HepG2 (cell line): ENCODE measurements at regions not wholly inside any gene's neighbourhood (a gene's known extent, or its start where the extent isn't known, plus 50 kb on each side); places are given as distances from the start of the nearest gene placed in this dataset.

Source experiments
- ATAC-seq: fragments of 200-7000 bp; cut with Tn5 transposase; 3 replicates; pipeline ENCODE4 v1.9.1; 2020; ENCODE audit warnings: mild to moderate bottlenecking, moderate library complexity
- BruUV-seq: library from RNA; stranded (reverse); fragments of 400-500 nt; replicated peaks from 2 replicates; lab custom pipeline; 2021; lab: Mats Ljungman, UMichigan
- CTCF ChIA-PET: fragments of 300-600 bp; formaldehyde crosslinking; extraction: SDS; loops from one replicate; lab custom pipeline; 2021; ENCODE audit warnings: low total read pairs, inconsistent platforms, low intra/inter-chr PET ratio; lab: Yijun Ruan, JAX
- POLR2A ChIA-PET: fragments of 350-600 bp; sonication (Branson Sonifier 250); formaldehyde crosslinking; loops from one replicate; lab custom pipeline; 2020; ENCODE audit warnings: antibody characterized with exemption, inconsistent platforms; lab: Yijun Ruan, JAX
- DNase-seq: peaks from one replicate; pipeline ENCODE4 v3.0.0-alpha.2; 2015; ENCODE audit warnings: low spot score
- FAIRE-seq: peaks from 3 replicates; lab custom pipeline; 2011; peaks lifted over from hg19 to GRCh38; lab: Jason Lieb, UNC
- H2AFZ ChIP-seq: one replicate; pipeline ENCODE4 v1.6.1; 2011; ENCODE audit warnings: low read length, inconsistent platforms
- H3K27ac ChIP-seq: fragments of 300-600 bp; 3 replicates; pipeline ENCODE4 v1.8.0; 2011; ENCODE audit warnings: mixed run types, mild to moderate bottlenecking, mixed read lengths, low read length, inconsistent platforms; ENCODE audit not compliant: insufficient read depth; ENCODE audit errors: extremely low read length
- H3K27me3 ChIP-seq, 2 experiments: fragments of 200-600 bp in 1 of 2; 2 replicates in 1 of 2; 3 replicates in 1 of 2; pipeline versions ENCODE4 v1.6.0 to v1.8.0; 2011; ENCODE audit warnings: low read length in 2 of 2, mild to moderate bottlenecking in 2 of 2, moderate library complexity in 2 of 2, inconsistent platforms in 1 of 2; ENCODE audit not compliant: insufficient read depth in 2 of 2, control insufficient read depth in 1 of 2
- H3K36me3 ChIP-seq, 2 experiments: fragments of 200-600 bp in 1 of 2; replicated peaks in 1 of 2; 2 replicates in 1 of 2; 3 replicates in 1 of 2; pipeline versions ENCODE4 v1.5.1 to v1.8.0; 2011; ENCODE audit warnings: low read length in 2 of 2, inconsistent platforms in 1 of 2; ENCODE audit not compliant: insufficient read depth in 2 of 2, control insufficient read depth in 1 of 2
- H3K4me1 ChIP-seq: 2 replicates; pipeline ENCODE4 v1.5.1; 2012; ENCODE audit warnings: low read length, inconsistent platforms; ENCODE audit not compliant: insufficient read depth
- H3K4me2 ChIP-seq: 2 replicates; pipeline ENCODE4 v1.6.0; 2011; ENCODE audit warnings: low read depth, low read length, inconsistent platforms
- H3K4me3 ChIP-seq, 3 experiments: fragments of 200-600 bp in 1 of 3; sonication (generic), shearing (Covaris generic) in 1 of 3; replicated peaks in 1 of 3; 2 replicates each; pipeline ENCODE4 v1.5.1; 2011 to 2016; ENCODE audit warnings: low read length in 3 of 3, inconsistent platforms in 2 of 3, low read depth in 2 of 3, mild to moderate bottlenecking in 2 of 3, control low read depth in 1 of 3, mixed read lengths in 1 of 3; ENCODE audit not compliant: insufficient read depth in 1 of 3
- H3K79me2 ChIP-seq: one replicate; pipeline ENCODE4 v1.6.1; 2011; ENCODE audit warnings: low read length, inconsistent platforms; ENCODE audit not compliant: insufficient read depth
- H3K9ac ChIP-seq: 2 replicates; pipeline ENCODE4 v1.6.0; 2011; ENCODE audit warnings: mild to moderate bottlenecking, low read depth, low read length, inconsistent platforms; ENCODE audit not compliant: insufficient read depth
- H3K9me3 ChIP-seq: 2 replicates; pipeline ENCODE4 v1.5.1; 2012; ENCODE audit warnings: mild to moderate bottlenecking, low read length
- H4K20me1 ChIP-seq: 2 replicates; pipeline ENCODE4 v1.6.0; 2011; ENCODE audit warnings: inconsistent platforms, mild to moderate bottlenecking, low read length, moderate library complexity; ENCODE audit not compliant: insufficient read depth
- ARID2 ChIP-seq: sonication (generic); formaldehyde crosslinking; IDR thresholded peaks from 2 replicates; pipeline ENCODE4 v1.8.1; 2022; ENCODE audit warnings: mild to moderate bottlenecking, missing genetic modification reagents, borderline replicate concordance
- CSRNP2 ChIP-seq: sonication (generic); formaldehyde crosslinking; conservative IDR thresholded peaks from 2 replicates; pipeline ENCODE4 v1.8.0; 2022; ENCODE audit warnings: low read depth, missing genetic modification reagents
- GLI4 ChIP-seq: sonication (generic); formaldehyde crosslinking; IDR thresholded peaks from 2 replicates; pipeline ENCODE4 v1.5.1; 2020; ENCODE audit warnings: missing genetic modification reagents, mild to moderate bottlenecking, moderate library complexity, borderline replicate concordance
- LRRFIP1 ChIP-seq: sonication (generic); formaldehyde crosslinking; conservative IDR thresholded peaks from 2 replicates; pipeline ENCODE4 v1.4.0; 2020; ENCODE audit warnings: missing genetic modification reagents
- NFE2L2 ChIP-seq: fragments of 150-350 bp; IDR thresholded peaks from 2 replicates; pipeline ENCODE4 v1.6.1; 2014; ENCODE audit warnings: low read length
- POLR2AphosphoS2 ChIP-seq: IDR thresholded peaks from 2 replicates; pipeline ENCODE4 v1.6.1; 2011; ENCODE audit warnings: low read depth, low read length, improper control_type of control experiment
- RARG ChIP-seq: sonication (generic); formaldehyde crosslinking; IDR thresholded peaks from 2 replicates; pipeline ENCODE4 v1.4.0; 2020; ENCODE audit warnings: low read depth, mild to moderate bottlenecking, missing genetic modification reagents
- SIN3B ChIP-seq: fragments of 150-350 bp; IDR thresholded peaks from 2 replicates; pipeline ENCODE4 v1.6.1; 2014; ENCODE audit warnings: low read length
- SOX6 ChIP-seq, 2 experiments: fragments of 450-650 bp in 1 of 2; sonication (generic) in 1 of 2; formaldehyde crosslinking in 1 of 2; IDR thresholded peaks; 2 replicates each; pipeline versions ENCODE4 v1.4.0 to v1.6.1; 2017 to 2020; ENCODE audit warnings: antibody characterized with exemption in 1 of 2, mild to moderate bottlenecking in 1 of 2, missing genetic modification reagents in 1 of 2
- TOE1 ChIP-seq: sonication (generic); formaldehyde crosslinking; IDR thresholded peaks from 2 replicates; pipeline ENCODE4 v1.4.0; 2020; ENCODE audit warnings: mild to moderate bottlenecking, missing genetic modification reagents
- ZC3H4 ChIP-seq: sonication (generic); formaldehyde crosslinking; IDR thresholded peaks from 2 replicates; pipeline ENCODE4 v1.4.0; 2020; ENCODE audit warnings: missing genetic modification reagents, borderline replicate concordance
- ZFAT ChIP-seq: sonication (generic); formaldehyde crosslinking; conservative IDR thresholded peaks from 2 replicates; pipeline ENCODE4 v1.8.1; 2023; ENCODE audit warnings: missing genetic modification reagents, inconsistent platforms
- ZNF101 ChIP-seq: sonication (generic); formaldehyde crosslinking; IDR thresholded peaks from 2 replicates; pipeline ENCODE4 v1.4.0; 2020; ENCODE audit warnings: mild to moderate bottlenecking, low read depth, missing genetic modification reagents, borderline replicate concordance
- ZNF383 ChIP-seq: sonication (generic); formaldehyde crosslinking; IDR thresholded peaks from 2 replicates; pipeline ENCODE4 v1.4.0; 2020; ENCODE audit warnings: missing genetic modification reagents, mild to moderate bottlenecking, borderline replicate concordance
- ZNF512 ChIP-seq: sonication (generic); formaldehyde crosslinking; IDR thresholded peaks from 2 replicates; pipeline ENCODE4 v1.4.0; 2020; ENCODE audit warnings: mild to moderate bottlenecking, missing genetic modification reagents
- ZNF770 ChIP-seq: sonication (generic); formaldehyde crosslinking; IDR thresholded peaks from 2 replicates; pipeline ENCODE4 v1.5.0; 2020; ENCODE audit warnings: mild to moderate bottlenecking, missing genetic modification reagents
- WGBS: methylation state at CpG from one replicate; pipeline ENCODE4 v1.1.6; 2017; ENCODE audit warnings: low lambda C conversion rate; 5-methylcytosine and 5-hydroxymethylcytosine counted together
- in situ Hi-C: cut with HindIII; loops from 2 replicates; pipeline ENCODE4 v1.10.0; 2017; ENCODE audit warnings: low pct_unique_long_range_greater_than_20kb; ENCODE audit not compliant: extremely low pct_ligation_motif_present
- intact Hi-C: fragments of 100-400 bp; cut with micrococcal nuclease; formaldehyde crosslinking; loops from one replicate; pipeline ENCODE4 v1.10.0; 2022; ENCODE audit not compliant: unreplicated experiment
- TF ChIP-seq, protein P1 (sequence below): sonication (generic); formaldehyde crosslinking; IDR thresholded peaks from 2 replicates; pipeline ENCODE4 v1.4.0; 2020; ENCODE audit warnings: mild to moderate bottlenecking, low read depth, missing genetic modification reagents

DNA sequence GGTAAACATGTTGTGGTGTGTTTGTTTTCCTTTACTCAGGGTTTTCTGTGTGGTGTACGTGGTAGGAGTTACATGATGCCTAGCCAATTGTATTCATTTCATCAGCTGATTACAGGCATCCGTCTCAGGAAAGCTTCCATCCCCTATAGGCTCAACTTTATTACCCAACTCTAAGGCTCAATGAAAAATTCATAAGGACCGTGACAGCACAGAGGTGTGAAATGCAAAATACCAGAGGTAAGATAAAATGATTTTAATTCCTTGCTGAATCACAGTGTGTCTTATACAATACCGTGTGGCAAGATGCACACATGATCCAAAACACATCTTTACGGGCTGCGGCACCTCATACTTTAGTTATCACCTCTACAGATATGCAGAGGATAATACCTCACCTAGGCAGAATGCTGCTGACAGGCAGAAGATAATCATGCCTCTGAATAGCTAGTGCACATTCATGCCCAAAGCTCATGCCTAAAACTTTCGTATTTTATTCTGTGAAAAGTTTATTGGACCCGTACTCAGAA is 87.2 kb upstream of the DIO2 start:
- no peaks in the 10 kb centered on the region for H4K20me1 ChIP-seq
- no peak overlapping the region for H3K27ac ChIP-seq
- WGBS: 41% methylated on average over 8 of the region's 8 CpGs
- no peaks in the 10 kb centered on the region for H3K79me2 ChIP-seq
- no peaks in the 10 kb centered on the region for H3K27me3 ChIP-seq
- H2AFZ ChIP-seq: no peak overlapping the region
- ChIA-PET POLR2A (no interaction called here), CTCF (no interaction called here)
- in situ Hi-C loops: no loop called here
- H3K9me3 ChIP-seq: no peaks in the 10 kb centered on the region
- no peaks in the 10 kb centered on the region for H3K4me1 ChIP-seq
- ATAC-seq: no peak
- intact Hi-C loops: no loop called here
- no peaks in the 10 kb centered on the region for H3K36me3 ChIP-seq
- no peak overlapping the region for H3K9ac ChIP-seq
- FAIRE-seq: no peak
- H3K4me3 ChIP-seq: no peak overlapping the region
- no peak overlapping the region for H3K4me2 ChIP-seq
- DNase-seq: no peak
- no TSS peak for BruUV-seq
- no peak for TF ChIP-seq POLR2AphosphoS2
- no peak for TF ChIP-seq ZNF770 (CRISPR knock-in tag)
- TF ChIP-seq TOE1 (CRISPR knock-in tag): no peak
- TF ChIP-seq CSRNP2 (CRISPR knock-in tag): no peak
- no peak for TF ChIP-seq ZNF383
- no peak for TF ChIP-seq GLI4 (CRISPR knock-in tag)
- TF ChIP-seq RARG: no peak
- TF ChIP-seq, protein P1, sequence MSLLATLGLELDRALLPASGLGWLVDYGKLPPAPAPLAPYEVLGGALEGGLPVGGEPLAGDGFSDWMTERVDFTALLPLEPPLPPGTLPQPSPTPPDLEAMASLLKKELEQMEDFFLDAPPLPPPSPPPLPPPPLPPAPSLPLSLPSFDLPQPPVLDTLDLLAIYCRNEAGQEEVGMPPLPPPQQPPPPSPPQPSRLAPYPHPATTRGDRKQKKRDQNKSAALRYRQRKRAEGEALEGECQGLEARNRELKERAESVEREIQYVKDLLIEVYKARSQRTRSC (CRISPR knock-in tag): no peak
- TF ChIP-seq ZNF512 (CRISPR knock-in tag): no peak
- no peak for TF ChIP-seq ZNF101 (CRISPR knock-in tag)
- TF ChIP-seq SIN3B: no peak
- no peak for TF ChIP-seq ZFAT (CRISPR knock-in tag)
- no peak for TF ChIP-seq NFE2L2
- TF ChIP-seq ZC3H4: no peak
- no peak for TF ChIP-seq ARID2 (CRISPR knock-in tag)
- no peak for TF ChIP-seq LRRFIP1 (CRISPR knock-in tag)
- no peak for TF ChIP-seq SOX6 (IDR thresholded peaks at IDR 0.05)
- no peak for TF ChIP-seq SOX6 (CRISPR knock-in tag; IDR thresholded peaks at IDR 0.05)
